Pancreas (tissue), 10 donors: ENCODE measurements at regions not wholly inside any gene's neighbourhood (a gene's known extent, or its start where the extent isn't known, plus 50 kb on each side); places are given as distances from the start of the nearest gene placed in this dataset.

ENCODE experiments used
- ATAC-seq, 4 donors: fragments of 200-7000 bp; cut with Tn5 transposase; one replicate each; pipeline versions ENCODE4 v1.8.0 to v1.9.1; 2020; ENCODE audit warnings: mild to moderate bottlenecking in 4 of 4, moderate library complexity in 4 of 4
- DNase-seq, 6 donors: peaks; one replicate each; pipeline ENCODE4 v3.0.0-alpha.2; 2020
- FAIRE-seq: peaks from 2 replicates; lab custom pipeline; 2012; peaks lifted over from hg19 to GRCh38; lab: Jason Lieb, UNC
- H3K27ac ChIP-seq, 4 donors: fragments of 200-600 bp; sonication (generic); 1 replicate in 3 of 4; 2 replicates in 1 of 4; pipeline versions ENCODE4 v1.5.0 to v1.8.0; 2020
- H3K27me3 ChIP-seq, 4 donors: fragments of 200-600 bp; one replicate each; pipeline ENCODE4 v1.8.0; 2021
- H3K36me3 ChIP-seq, 3 donors: fragments of 200-600 bp; sonication (generic) in 1 of 3; one replicate each; pipeline versions ENCODE4 v1.5.0 to v1.8.0; 2020 to 2021
- H3K4me1 ChIP-seq, 3 donors: fragments of 200-600 bp; one replicate each; pipeline ENCODE4 v1.8.0; 2021
- H3K4me3 ChIP-seq, 4 donors: fragments of 200-600 bp; sonication (generic) in 2 of 4; one replicate each; pipeline versions ENCODE4 v1.5.0 to v1.8.0; 2020 to 2021
- H3K9me3 ChIP-seq, 4 donors: fragments of 200-600 bp; one replicate each; pipeline ENCODE4 v1.8.0; 2021
- CTCF ChIP-seq, 4 donors: fragments of 200-600 bp; sonication (generic) in 3 of 4; IDR thresholded peaks; one replicate each; pipeline versions ENCODE4 v1.5.0 to v1.8.0; 2021; ENCODE audit warnings: antibody characterized with exemption in 4 of 4
- WGBS, 2 donors: extraction: QIAGEN DNeasy Blood & Tissue Kit; methylation state at CpG; one replicate each; pipeline ENCODE4 v1.1.7; 2013; 5-methylcytosine and 5-hydroxymethylcytosine counted together
- intact Hi-C, 3 donors: fragments of 100-400 bp; cut with DNase I; formaldehyde crosslinking; loops; one replicate each; pipeline versions ENCODE4 v1.11.1 to v1.14.2; 2022
- donor health status: healthy with polysubstance abuse.
- donor health status: DM: no; HTN: no; CAD: no; lungs with moderate emphysema.
- donor health status: DM: no; HTN: no; CAD: no.
- donor health status: control.
- donor health status: control.
- donor health status: Bipolar disorder and iron deficiency.
- donor health status: DM: yes; HTN: yes; CAD: no.
- donor health status: DM: no; HTN: no; CAD: no.
- donor health status: DM: no; HTN: no; CAD: no.
- donor health status: DM: yes; HTN: yes; CAD: no.

GRCh38 chr4:164501074-164501473 lies 252.9 kb upstream of the SMIM31 start:
- no peak for DNase-seq
- no peaks in the 10 kb centered on the region for H3K27me3 ChIP-seq
- no peaks in the 10 kb centered on the region for H3K4me1 ChIP-seq
- no peaks in the 10 kb centered on the region for H3K36me3 ChIP-seq
- H3K4me3 ChIP-seq: no peak overlapping the region
- no peak overlapping the region for H3K27ac ChIP-seq
- no peak for FAIRE-seq
- no peaks in the 10 kb centered on the region for H3K9me3 ChIP-seq
- no peak for ATAC-seq
- TF ChIP-seq CTCF (IDR thresholded peaks at IDR 0.05): no peak
- intact Hi-C loops: no loop called here

DNA sequence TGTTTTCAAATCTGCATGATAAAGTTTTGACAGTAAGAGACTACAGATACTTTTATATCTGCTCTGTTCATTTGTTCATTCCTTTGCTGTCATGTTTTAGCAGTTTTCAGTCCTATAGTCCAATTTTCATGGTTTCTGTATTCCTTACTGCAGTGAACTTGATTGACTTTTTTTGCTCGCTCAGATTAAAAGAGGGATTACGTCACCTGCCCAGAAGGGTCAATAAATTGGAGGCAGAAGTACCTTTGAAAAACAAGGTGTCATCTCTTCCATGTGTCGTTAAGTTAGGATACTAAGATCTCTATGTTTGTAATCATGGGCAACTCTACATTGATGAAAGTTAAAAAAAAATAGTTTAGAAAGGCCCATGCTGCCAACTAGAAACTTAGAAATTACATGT lies 250.1 kb upstream of the SMIM31 start:
- no peak for TF ChIP-seq CTCF (IDR thresholded peaks at IDR 0.05)
- H3K4me1 ChIP-seq: no peaks in the 10 kb centered on the region
- WGBS, 2 donors: 54 to 61% methylated on average over 3 of the region's 3 CpGs
- no peaks in the 10 kb centered on the region for H3K9me3 ChIP-seq
- FAIRE-seq (no peak), ATAC-seq (no peak), DNase-seq (no peak)
- no peaks in the 10 kb centered on the region for H3K27me3 ChIP-seq
- no peak overlapping the region for H3K27ac ChIP-seq
- H3K4me3 ChIP-seq: no peak overlapping the region
- intact Hi-C loops: no loop called here
- no peaks in the 10 kb centered on the region for H3K36me3 ChIP-seq

- no peak for TF ChIP-seq CTCF (IDR thresholded peaks at IDR 0.05)
- intact Hi-C loops: no loop called here
- H3K27me3 ChIP-seq: no peaks in the 10 kb centered on the region
- DNase-seq (no peak), ATAC-seq (no peak), FAIRE-seq (no peak)
- H3K4me1 ChIP-seq: no peaks in the 10 kb centered on the region
- WGBS, 2 donors: 37 to 38% methylated on average over 3 of the region's 3 CpGs
- H3K4me3 ChIP-seq: no peak overlapping the region
- no peak overlapping the region for H3K27ac ChIP-seq
- H3K9me3 ChIP-seq: no peaks in the 10 kb centered on the region
- H3K36me3 ChIP-seq: no peaks in the 10 kb centered on the region
Measured at GRCh38 chr4:164508097-164508496, 245.8 kb upstream of the SMIM31 start.

DNA sequence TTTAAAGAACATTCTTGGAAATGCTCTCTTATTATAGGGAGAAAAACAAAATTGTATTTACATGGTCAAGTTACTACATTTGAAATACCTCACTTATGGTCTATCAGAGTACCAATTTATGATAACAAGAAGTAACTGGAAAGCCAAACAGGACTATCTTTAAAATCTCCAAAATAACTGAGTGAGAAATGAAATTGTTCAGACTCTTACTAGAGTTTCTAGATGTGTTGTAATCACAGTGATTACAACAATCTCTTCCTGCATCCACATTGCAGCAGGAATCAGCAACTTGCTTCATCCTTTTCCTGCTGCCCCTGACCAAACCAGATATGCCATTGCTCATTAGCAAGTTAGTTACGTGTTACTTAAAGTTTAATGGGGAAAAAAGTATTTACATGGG lies 245.2 kb upstream of the SMIM31 start:
- no peak for ATAC-seq
- FAIRE-seq: no peak

GRCh38 chr4:164509951-164510350 lies 244.0 kb upstream of the SMIM31 start:
- no peaks in the 10 kb centered on the region for H3K4me1 ChIP-seq
- TF ChIP-seq CTCF (IDR thresholded peaks at IDR 0.05): no peak
- ATAC-seq (no peak), DNase-seq (no peak), FAIRE-seq (no peak)
- H3K27me3 ChIP-seq: no peaks in the 10 kb centered on the region
- H3K4me3 ChIP-seq: no peak overlapping the region
- intact Hi-C loops: no loop called here
- no peaks in the 10 kb centered on the region for H3K9me3 ChIP-seq
- 32 to 38% methylated on average over 3 of the region's 3 CpGs for WGBS, 2 donors
- H3K27ac ChIP-seq: no peak overlapping the region
- no peaks in the 10 kb centered on the region for H3K36me3 ChIP-seq

More for the DNA sequence above, 245.2 kb upstream of the SMIM31 start:
- H3K4me1 ChIP-seq: no peaks in the 10 kb centered on the region
- no peaks in the 10 kb centered on the region for H3K9me3 ChIP-seq
- WGBS, 2 donors: 30 to 37% methylated on average over 1 of the region's 1 CpG
- H3K36me3 ChIP-seq: no peaks in the 10 kb centered on the region
- intact Hi-C loops: no loop called here
- no peaks in the 10 kb centered on the region for H3K27me3 ChIP-seq
- no peak overlapping the region for H3K4me3 ChIP-seq
- no peak for DNase-seq
- no peak for TF ChIP-seq CTCF (IDR thresholded peaks at IDR 0.05)
- no peak overlapping the region for H3K27ac ChIP-seq
